ENCODE measurements at regions not wholly inside any gene's neighbourhood (a gene's known extent, or its start where the extent isn't known, plus 50 kb on each side); places are given as distances from the start of the nearest gene placed in this dataset.

- Histone ChIP-seq H3K4ac (ENCODE audit: low read depth, low read length) (no peak overlapping the region), H4K5ac (ENCODE audit: low read depth, low read length) (no peak overlapping the region), H3K27me3 (ENCODE audit: control insufficient read depth, insufficient read depth, low read length) (no peaks in the 10 kb centered on the region), H3K23ac (ENCODE audit: low read depth, low read length) (no peak overlapping the region), H2AFZ (replicated peaks; ENCODE audit: low read length, poor library complexity) (no peak overlapping the region), H3K36me3 (ENCODE audit: control insufficient read depth, insufficient read depth, low read length) (no peaks in the 10 kb centered on the region), H2BK5ac (ENCODE audit: low read depth, low read length, poor library complexity, severe bottlenecking) (no peak overlapping the region), H3K4me1 (ENCODE audit: control insufficient read depth, insufficient read depth, low read length) (no peaks in the 10 kb centered on the region), H3K56ac (ENCODE audit: extremely low read depth, insufficient read depth, low read length) (no peak overlapping the region), H4K8ac (ENCODE audit: low read depth in 2 of 2, low read length in 2 of 2) (no peak overlapping the region), H4K20me1 (ENCODE audit: insufficient read depth, low read length) (no peaks in the 10 kb centered on the region), H3K4me3 (ENCODE audit: insufficient read depth, low read depth, low read length) (no peak overlapping the region), H2AK5ac (ENCODE audit: low read depth, low read length) (no peak overlapping the region), H2BK15ac (ENCODE audit: low read depth, low read length) (no peak overlapping the region), H3K18ac (ENCODE audit: low read depth, low read length) (no peak overlapping the region), H3K9ac (ENCODE audit: low read depth, low read length) (no peak overlapping the region), H3K9me1 (ENCODE audit: insufficient read depth, low read length) (no peaks in the 10 kb centered on the region), H3K79me1 (ENCODE audit: low read depth in 1 of 2, low read length in 2 of 2) (no peaks in the 10 kb centered on the region), H4K91ac (ENCODE audit: insufficient read depth, low read depth, low read length) (no peak overlapping the region), H2BK20ac (ENCODE audit: low read depth, low read length) (no peak overlapping the region), H3K9me3 (ENCODE audit: control insufficient read depth, insufficient read depth, low read length) (no peaks in the 10 kb centered on the region), H2BK120ac (ENCODE audit: low read depth, low read length) (no peak overlapping the region), H3K14ac (replicated peaks; ENCODE audit: low read depth, low read length) (no peak overlapping the region), H2AK9ac (replicated peaks; ENCODE audit: low read depth, low read length, poor library complexity) (no peak overlapping the region), H3K4me2 (ENCODE audit: low read depth, low read length) (no peak overlapping the region), H3K27ac (ENCODE audit: insufficient read depth, low read length) (no peak overlapping the region)
- CTCF ChIA-PET: interaction anchor here (0.6 kb wide), 1 partner anchor 176 kb away, joined by 3 read pairs; no protein-coding TSS in a partner anchor
- TF ChIP-seq CHD1 (IDR thresholded peaks at IDR 0.05; ENCODE audit: low read depth, low read length) (no peak), RFX5 (IDR thresholded peaks at IDR 0.05; ENCODE audit: low read depth, low read length) (no peak), POLR2A (IDR thresholded peaks at IDR 0.05; ENCODE audit: low read depth, low read length) (no peak), MAFK (IDR thresholded peaks at IDR 0.05; ENCODE audit: low read depth, low read length) (no peak), FOS (IDR thresholded peaks at IDR 0.05; ENCODE audit: low read depth, low read length) (no peak), NFE2L2 (IDR thresholded peaks at IDR 0.05; ENCODE audit: low read depth, low read length) (no peak), CEBPB (IDR thresholded peaks at IDR 0.05; ENCODE audit: low read depth, low read length) (no peak), ELK1 (IDR thresholded peaks at IDR 0.05; ENCODE audit: borderline replicate concordance, low read depth, low read length) (no peak), RCOR1 (IDR thresholded peaks at IDR 0.05; ENCODE audit: insufficient replicate concordance, low read length) (no peak), BHLHE40 (IDR thresholded peaks at IDR 0.05; ENCODE audit: low read depth, low read length) (no peak), MAZ (IDR thresholded peaks at IDR 0.05; ENCODE audit: borderline replicate concordance, low read depth, low read length) (no peak), MXI1 (IDR thresholded peaks at IDR 0.05; ENCODE audit: borderline replicate concordance, low read depth, low read length) (no peak), RAD21 (IDR thresholded peaks at IDR 0.05; ENCODE audit: low read length) (no peak), SMC3 (IDR thresholded peaks at IDR 0.05; ENCODE audit: low read depth, low read length) (no peak)
- TF ChIP-seq, protein P1, sequence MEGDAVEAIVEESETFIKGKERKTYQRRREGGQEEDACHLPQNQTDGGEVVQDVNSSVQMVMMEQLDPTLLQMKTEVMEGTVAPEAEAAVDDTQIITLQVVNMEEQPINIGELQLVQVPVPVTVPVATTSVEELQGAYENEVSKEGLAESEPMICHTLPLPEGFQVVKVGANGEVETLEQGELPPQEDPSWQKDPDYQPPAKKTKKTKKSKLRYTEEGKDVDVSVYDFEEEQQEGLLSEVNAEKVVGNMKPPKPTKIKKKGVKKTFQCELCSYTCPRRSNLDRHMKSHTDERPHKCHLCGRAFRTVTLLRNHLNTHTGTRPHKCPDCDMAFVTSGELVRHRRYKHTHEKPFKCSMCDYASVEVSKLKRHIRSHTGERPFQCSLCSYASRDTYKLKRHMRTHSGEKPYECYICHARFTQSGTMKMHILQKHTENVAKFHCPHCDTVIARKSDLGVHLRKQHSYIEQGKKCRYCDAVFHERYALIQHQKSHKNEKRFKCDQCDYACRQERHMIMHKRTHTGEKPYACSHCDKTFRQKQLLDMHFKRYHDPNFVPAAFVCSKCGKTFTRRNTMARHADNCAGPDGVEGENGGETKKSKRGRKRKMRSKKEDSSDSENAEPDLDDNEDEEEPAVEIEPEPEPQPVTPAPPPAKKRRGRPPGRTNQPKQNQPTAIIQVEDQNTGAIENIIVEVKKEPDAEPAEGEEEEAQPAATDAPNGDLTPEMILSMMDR (conservative IDR thresholded peaks at IDR 0.05; ENCODE audit: low read depth, low read length): no peak
- TF ChIP-seq, protein P2, sequence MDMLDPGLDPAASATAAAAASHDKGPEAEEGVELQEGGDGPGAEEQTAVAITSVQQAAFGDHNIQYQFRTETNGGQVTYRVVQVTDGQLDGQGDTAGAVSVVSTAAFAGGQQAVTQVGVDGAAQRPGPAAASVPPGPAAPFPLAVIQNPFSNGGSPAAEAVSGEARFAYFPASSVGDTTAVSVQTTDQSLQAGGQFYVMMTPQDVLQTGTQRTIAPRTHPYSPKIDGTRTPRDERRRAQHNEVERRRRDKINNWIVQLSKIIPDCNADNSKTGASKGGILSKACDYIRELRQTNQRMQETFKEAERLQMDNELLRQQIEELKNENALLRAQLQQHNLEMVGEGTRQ (IDR thresholded peaks at IDR 0.05; ENCODE audit: low read depth, low read length): no peak
- no TSS peak for BruUV-seq (replicated peaks)
- in situ Hi-C loops (cut with MboI; ENCODE audit: low sequenced_read_pairs): no loop called here
- ATAC-seq (ENCODE audit: low read depth) (no peak), DNase-seq (no peak)
- WGBS, 2 experiments (ENCODE audit: extremely low coverage in 2 of 2, insufficient read length in 1 of 2): no CpG with 5 or more reads among the region's 2 CpGs
- dilution Hi-C loops (cut with HindIII; ENCODE audit: low sequenced_read_pairs, unreplicated experiment): no loop called here
- POLR2A ChIA-PET (ENCODE audit: unreplicated experiment): no interaction called here
- intact Hi-C loops (cut with micrococcal nuclease): no loop called here
These were observed 403.5 kb downstream of the TAF11L14 start for GRCh38 chr5:18037718-18038117.

All from IMR-90 (cell line).